ENCODE measurements at regions not wholly inside any gene's neighbourhood (a gene's known extent, or its start where the extent isn't known, plus 50 kb on each side); places are given as distances from the start of the nearest gene placed in this dataset.
"Not testable (repeated sequence)": the region's sequence is repeated elsewhere in the genome, so short reads cannot be mapped to it uniquely, and the experiment has no call there.

- no peak for DNase-seq (ENCODE audit: low spot score)
Measured at GRCh38 chr3:25844891-25845290, 55.0 kb downstream of the OXSM start.

DNA sequence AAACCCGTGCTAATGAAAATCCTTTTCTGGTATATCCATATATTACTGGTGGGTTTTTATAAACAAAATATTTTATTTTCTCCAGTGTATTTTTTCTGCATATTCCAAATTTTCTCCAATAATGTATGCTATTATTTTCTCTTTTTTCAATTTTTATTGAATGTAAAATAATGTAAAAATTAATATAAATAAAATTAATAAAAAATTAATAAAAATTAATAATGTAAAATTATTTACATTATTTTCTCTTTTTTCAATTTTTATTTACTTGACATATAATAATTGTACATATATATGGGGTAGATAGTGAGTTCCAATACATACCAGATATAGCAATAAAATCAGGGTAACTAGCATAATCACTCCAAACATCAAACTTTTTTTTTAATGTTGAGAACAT is 56.4 kb downstream of the OXSM start:
- no peak for DNase-seq (ENCODE audit: low spot score)

DNA sequence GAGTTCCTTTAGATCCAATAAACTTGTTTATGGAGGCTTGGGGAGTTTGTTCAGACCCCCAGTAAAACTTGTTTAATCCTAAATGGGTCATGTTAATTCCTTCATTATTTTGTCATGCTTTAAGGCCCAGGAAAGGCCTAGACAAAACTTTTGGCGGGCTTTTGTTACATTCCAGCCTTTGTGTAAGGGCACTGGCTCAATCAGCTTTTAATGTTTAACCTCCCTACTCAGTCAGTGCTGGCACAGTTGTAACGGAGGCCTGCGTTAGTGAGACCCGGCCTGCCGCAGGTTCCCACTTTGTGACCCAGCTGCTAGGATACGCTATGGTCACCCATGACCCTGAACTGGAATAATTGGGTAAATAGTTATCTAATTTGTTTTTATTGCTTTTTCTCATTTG is 59.2 kb downstream of the OXSM start:
- no peak for DNase-seq (ENCODE audit: low spot score)

GRCh38 chr3:25849641-25850385 is 59.9 kb downstream of the OXSM start:
- no peak for DNase-seq (ENCODE audit: low spot score)

DNA sequence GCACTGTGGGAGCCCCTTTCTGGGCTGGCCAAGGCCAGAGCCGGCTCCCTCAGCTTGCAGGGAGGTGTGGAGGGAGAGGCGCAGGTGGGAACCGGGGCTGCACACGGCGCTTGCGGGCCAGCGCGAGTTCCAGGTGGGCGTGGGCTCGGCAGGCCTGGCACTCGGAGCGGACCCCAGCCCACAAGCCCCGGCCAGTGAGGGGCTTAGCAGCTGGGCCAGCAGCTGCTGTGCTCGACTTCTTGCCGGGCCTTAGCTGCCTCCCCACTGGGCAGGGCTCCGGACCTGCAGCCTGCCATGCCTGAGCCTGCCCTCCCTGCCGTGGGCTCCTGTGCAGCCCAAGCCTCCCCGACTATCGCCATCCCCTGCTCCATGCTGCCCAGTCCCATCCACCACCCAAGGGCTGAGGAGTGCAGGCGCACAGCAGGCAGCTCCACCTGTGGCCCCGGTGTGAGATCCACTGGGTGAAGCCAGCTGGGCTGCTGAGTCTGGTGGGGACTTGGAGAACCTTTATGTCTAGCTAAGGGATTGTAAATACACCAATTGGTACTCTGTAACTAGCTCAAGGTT is 61.9 kb downstream of the OXSM start:
- not testable (repeated sequence) for DNase-seq (ENCODE audit: low spot score)

- DNase-seq (ENCODE audit: low spot score) = no peak
Measured at GRCh38 chr3:25854214-25854613, 64.3 kb downstream of the OXSM start.

- no peak for DNase-seq (ENCODE audit: low spot score)
Measured at GRCh38 chr3:25854635-25855034, 64.7 kb downstream of the OXSM start.

GRCh38 chr3:25855266-25855784 is 65.4 kb downstream of the OXSM start:
- no peak for DNase-seq (ENCODE audit: low spot score)

- DNase-seq (ENCODE audit: low spot score) = peak; percentile 44
Measured at GRCh38 chr3:25856902-25857518, 67.1 kb downstream of the OXSM start.

DNA sequence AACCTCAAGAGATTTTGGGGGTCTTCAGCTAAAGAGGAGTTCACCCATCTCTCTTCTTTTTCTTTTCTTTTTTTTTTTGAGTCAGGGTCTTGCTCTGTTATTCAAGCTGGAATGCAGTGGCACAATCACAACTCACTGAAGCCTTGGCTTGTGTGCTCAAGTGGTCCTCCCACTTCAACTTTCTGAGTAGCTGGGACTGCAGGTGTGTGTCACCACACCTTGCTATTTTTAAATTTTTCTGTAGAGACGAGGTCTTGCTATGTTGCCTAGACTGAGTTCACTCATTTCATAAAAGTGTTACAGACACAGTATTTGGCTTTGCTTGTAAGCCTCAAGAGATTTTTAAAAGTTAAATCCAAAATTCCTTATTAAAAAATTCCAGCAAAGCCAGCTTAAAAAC is 71.7 kb downstream of the OXSM start:
- DNase-seq (ENCODE audit: low spot score) = no peak

GRCh38 chr3:25863011-25863415 is 73.1 kb downstream of the OXSM start:
- DNase-seq (ENCODE audit: low spot score) = no peak

- DNase-seq (ENCODE audit: low spot score) = no peak
Measured at GRCh38 chr3:25863416-25863959, 73.6 kb downstream of the OXSM start.

GRCh38 chr3:25870452-25870851 is 80.6 kb downstream of the OXSM start:
- no peak for DNase-seq (ENCODE audit: low spot score)

DNA sequence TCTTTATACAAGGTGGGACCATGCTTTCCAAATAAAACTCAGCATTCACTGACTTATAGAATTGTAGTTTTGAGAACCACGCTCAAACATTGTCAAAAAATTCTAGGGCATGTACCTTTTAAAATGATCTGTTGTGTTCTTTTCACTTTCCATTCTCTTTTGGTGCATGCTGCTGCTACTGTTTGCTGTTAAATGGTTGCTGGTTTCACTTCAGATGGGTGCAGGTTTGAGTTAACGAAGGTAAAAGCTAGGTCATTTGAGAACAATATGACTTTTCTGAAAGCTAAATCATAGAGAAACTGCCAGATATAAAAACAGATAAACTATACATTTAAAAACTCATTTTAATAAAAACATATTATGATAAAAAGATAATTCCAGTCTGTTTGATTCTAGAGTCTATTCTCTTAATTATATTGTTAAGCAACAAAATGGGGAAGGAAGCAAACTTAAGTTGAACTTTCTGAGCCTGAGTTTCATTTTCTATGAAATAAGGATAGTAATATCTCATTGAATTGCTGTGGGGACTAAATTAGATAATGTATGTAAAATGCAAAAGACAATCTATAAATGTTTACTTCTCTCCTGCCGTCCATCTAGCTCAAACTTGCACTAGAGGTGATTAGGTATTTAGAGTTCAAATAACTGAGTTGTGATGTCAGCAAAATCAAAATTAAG is 82.4 kb downstream of the OXSM start:
- DNase-seq (ENCODE audit: low spot score) = no peak

GRCh38 chr3:25883492-25883891 is 93.6 kb downstream of the OXSM start:
- no peak for DNase-seq (ENCODE audit: low spot score)

DNA sequence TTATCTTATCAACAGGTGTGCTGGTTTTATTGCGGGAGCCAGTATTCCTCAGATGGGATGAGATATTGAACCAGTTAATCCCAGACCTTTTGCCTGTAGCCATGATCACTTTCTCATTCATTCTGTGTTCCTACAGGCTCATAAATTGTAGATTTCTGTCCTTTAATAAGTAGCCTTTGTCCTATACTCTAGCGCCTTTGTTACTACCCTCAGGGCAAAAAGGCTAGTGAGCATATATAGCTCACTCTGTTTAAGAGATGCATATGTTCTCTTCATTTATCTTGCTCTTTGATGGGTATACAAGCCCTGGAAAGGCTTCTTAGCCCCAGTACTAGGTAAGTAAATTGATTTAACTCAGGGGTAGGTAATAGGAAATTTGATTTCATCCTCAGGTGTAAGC is 95.1 kb downstream of the OXSM start:
- no peak for DNase-seq (ENCODE audit: low spot score)

DNA sequence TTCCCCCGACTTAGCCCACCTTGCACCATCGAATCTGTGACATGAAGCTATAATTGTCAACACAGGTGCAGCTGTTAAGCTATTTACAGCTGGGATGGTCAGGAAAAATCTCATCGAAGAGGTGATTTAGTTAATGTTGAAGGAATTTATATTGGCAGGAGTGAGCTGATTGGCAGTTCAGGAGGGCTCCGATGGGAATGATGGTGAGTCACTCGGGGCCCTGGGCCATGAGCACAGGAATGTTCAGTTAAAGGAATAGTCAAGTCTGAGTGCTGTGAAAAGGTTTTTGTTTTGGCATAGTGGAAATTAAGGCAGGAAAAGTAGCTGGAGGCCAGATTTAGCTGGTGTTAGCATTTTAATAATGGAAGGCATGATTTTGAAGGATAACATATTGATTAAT is 95.7 kb downstream of the OXSM start:
- DNase-seq (ENCODE audit: low spot score) = no peak

- no peak for DNase-seq (ENCODE audit: low spot score)
Measured at GRCh38 chr3:25887907-25888306, 98.0 kb downstream of the OXSM start.

DNA sequence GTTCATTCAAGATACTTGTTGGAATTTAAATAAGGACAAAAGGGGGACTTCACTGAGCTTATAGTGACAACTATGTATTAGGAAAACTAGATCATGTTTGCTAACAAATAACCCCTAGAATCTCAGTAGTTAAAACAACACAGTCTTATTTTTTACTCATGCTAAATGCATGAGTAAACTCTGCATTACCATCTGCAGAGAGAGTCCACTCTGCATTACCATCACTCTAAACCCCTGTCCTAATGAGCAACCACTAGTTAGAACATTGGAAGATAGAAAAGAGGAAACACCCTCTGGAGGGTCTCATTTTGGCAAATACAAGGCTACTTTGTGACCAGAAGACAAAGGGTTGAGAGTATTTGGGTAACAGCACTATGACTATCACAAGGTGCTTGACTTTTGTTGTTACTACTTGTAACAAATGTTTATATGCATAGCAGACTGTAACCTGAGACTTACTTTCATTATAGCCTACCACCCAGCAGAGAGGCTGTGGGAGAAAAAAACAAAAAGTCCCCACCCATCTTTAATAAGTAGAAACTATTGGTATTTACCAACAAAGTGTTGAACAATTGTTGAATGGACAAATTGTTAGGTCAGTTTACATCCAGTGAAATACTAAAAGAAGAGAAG is 99.1 kb downstream of the OXSM start:
- no peak for DNase-seq (ENCODE audit: low spot score)

DNA sequence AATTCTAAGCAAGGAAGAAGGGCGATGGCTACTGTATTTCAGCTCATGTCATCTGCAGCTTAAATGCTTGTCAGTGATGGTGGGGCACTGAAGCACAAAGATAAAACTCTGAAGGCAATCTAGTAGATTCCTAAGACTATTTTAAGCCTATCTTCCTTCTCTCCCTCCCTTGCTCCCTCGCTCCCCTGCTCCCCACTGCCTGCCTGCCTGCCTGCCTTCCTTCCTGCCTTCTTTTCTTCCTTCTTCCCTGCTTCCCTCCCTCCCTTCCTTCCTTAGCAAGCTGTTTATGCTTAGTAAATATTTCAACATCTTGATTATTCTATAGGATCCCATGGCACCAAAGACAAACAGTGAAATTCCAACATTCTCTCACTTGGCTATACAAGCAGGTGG is 99.6 kb downstream of the OXSM start:
- no peak for DNase-seq (ENCODE audit: low spot score)

DNA sequence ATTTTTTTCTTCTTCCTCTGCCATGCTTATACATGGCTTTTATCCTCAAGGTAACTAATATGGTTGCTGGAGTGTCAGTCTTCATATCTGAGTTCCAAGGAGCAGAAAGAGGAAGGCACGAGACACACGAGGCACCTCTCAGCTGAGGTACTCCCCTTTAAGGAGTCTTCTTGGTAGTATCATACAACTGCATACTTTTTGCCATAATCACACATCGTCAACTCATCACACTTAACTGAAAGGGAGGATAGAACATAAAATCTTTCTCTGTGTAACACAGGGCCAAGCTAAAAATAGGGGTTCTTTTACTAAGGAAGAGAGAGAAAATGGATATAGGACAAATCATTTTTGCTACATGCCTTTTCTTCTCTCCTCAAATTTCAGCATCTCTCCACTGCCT is 104.2 kb downstream of the OXSM start:
- DNase-seq (ENCODE audit: low spot score) = no peak

GRCh38 chr3:25895031-25895430 is 105.1 kb downstream of the OXSM start:
- no peak for DNase-seq (ENCODE audit: low spot score)
